H9 (cell line): ENCODE measurements at regions not wholly inside any gene's neighbourhood (a gene's known extent, or its start where the extent isn't known, plus 50 kb on each side); places are given as distances from the start of the nearest gene placed in this dataset.

ENCODE experiments used
- DNase-seq: peaks from one replicate; pipeline ENCODE4 v3.0.0-alpha.2; 2017
- H2AFZ ChIP-seq: one replicate; pipeline ENCODE4 v1.6.1; 2013; ENCODE audit warnings: mild to moderate bottlenecking, low read length, control low read depth, moderate library complexity
- H2AK5ac ChIP-seq: 2 replicates; pipeline ENCODE4 v1.6.1; 2013; ENCODE audit warnings: low read length, control low read depth, mixed read lengths; ENCODE audit not compliant: insufficient read length
- H2BK120ac ChIP-seq: one replicate; pipeline ENCODE4 v1.6.1; 2013; ENCODE audit warnings: low read depth, mild to moderate bottlenecking, low read length, control low read depth, inconsistent platforms; ENCODE audit not compliant: poor library complexity, severe bottlenecking
- H2BK12ac ChIP-seq: 2 replicates; pipeline ENCODE4 v1.6.1; 2013; ENCODE audit warnings: low read length, control low read depth, mixed read lengths, low read depth; ENCODE audit not compliant: insufficient read length
- H2BK15ac ChIP-seq: 2 replicates; pipeline ENCODE4 v1.6.1; 2013; ENCODE audit warnings: low read depth, low read length, control low read depth
- H2BK20ac ChIP-seq: one replicate; pipeline ENCODE4 v1.6.1; 2013; ENCODE audit warnings: low read depth, mild to moderate bottlenecking, low read length, control low read depth, inconsistent platforms; ENCODE audit not compliant: poor library complexity, severe bottlenecking
- H2BK5ac ChIP-seq: 2 replicates; pipeline ENCODE4 v1.6.1; 2013; ENCODE audit warnings: low read length, control low read depth, mixed read lengths; ENCODE audit not compliant: insufficient read length
- H3K14ac ChIP-seq: 2 replicates; pipeline ENCODE4 v1.6.1; 2013; ENCODE audit warnings: low read length, control low read depth; ENCODE audit not compliant: insufficient read depth
- H3K18ac ChIP-seq: 2 replicates; pipeline ENCODE4 v1.6.1; 2013; ENCODE audit warnings: low read depth, mild to moderate bottlenecking, mixed read lengths, low read length, control low read depth; ENCODE audit not compliant: insufficient read length
- H3K23ac ChIP-seq: 2 replicates; pipeline ENCODE4 v1.6.1; 2013; ENCODE audit warnings: low read length, control low read depth, mixed read lengths, low read depth; ENCODE audit not compliant: insufficient read length
- H3K23me2 ChIP-seq: 2 replicates; pipeline ENCODE4 v1.6.1; 2013; ENCODE audit warnings: low read depth, mild to moderate bottlenecking, mixed read lengths, low read length, control low read depth; ENCODE audit not compliant: insufficient read length, poor library complexity, severe bottlenecking
- H3K27ac ChIP-seq: 2 replicates; pipeline ENCODE4 v1.5.1; 2013; ENCODE audit warnings: low read length, control low read depth, mixed read lengths, low read depth; ENCODE audit not compliant: insufficient read length
- H3K27me3 ChIP-seq: 2 replicates; pipeline ENCODE4 v1.6.1; 2013; ENCODE audit warnings: low read length, control low read depth, inconsistent platforms; ENCODE audit not compliant: insufficient read depth
- H3K4ac ChIP-seq: 2 replicates; pipeline ENCODE4 v1.6.1; 2013; ENCODE audit warnings: low read depth, mild to moderate bottlenecking, control low read depth, inconsistent platforms, low read length, moderate library complexity
- H3K4me1 ChIP-seq: 2 replicates; pipeline ENCODE4 v1.6.1; 2013; ENCODE audit warnings: low read length, control low read depth, inconsistent platforms; ENCODE audit not compliant: insufficient read depth
- H3K4me2 ChIP-seq: 2 replicates; pipeline ENCODE4 v1.6.1; 2013; ENCODE audit warnings: low read length, control low read depth, mixed read lengths; ENCODE audit not compliant: insufficient read length, insufficient read depth
- H3K56ac ChIP-seq: 2 replicates; pipeline ENCODE4 v1.6.1; 2013; ENCODE audit warnings: low read depth, mild to moderate bottlenecking, mixed read lengths, low read length, control low read depth; ENCODE audit not compliant: insufficient read length
- H3K79me1 ChIP-seq: 2 replicates; pipeline ENCODE4 v1.6.1; 2013; ENCODE audit warnings: low read depth, mild to moderate bottlenecking, moderate library complexity, low read length, control low read depth, inconsistent platforms; ENCODE audit not compliant: insufficient read depth, poor library complexity, severe bottlenecking
- H3K79me2 ChIP-seq: 2 replicates; pipeline ENCODE4 v1.6.1; 2013; ENCODE audit warnings: low read length, control low read depth, inconsistent platforms; ENCODE audit not compliant: insufficient read depth
- H3K9ac ChIP-seq: 2 replicates; pipeline ENCODE4 v1.6.1; 2013; ENCODE audit warnings: low read length, control low read depth, mixed read lengths; ENCODE audit not compliant: insufficient read length; ENCODE audit errors: extremely low read depth
- H3K9me3 ChIP-seq: one replicate; pipeline ENCODE4 v1.6.1; 2013; ENCODE audit warnings: low read depth, low read length, inconsistent platforms; ENCODE audit not compliant: control insufficient read depth
- H3T11ph ChIP-seq: one replicate; pipeline ENCODE4 v1.6.1; 2013; ENCODE audit warnings: mild to moderate bottlenecking, low read length, control low read depth, inconsistent platforms
- H4K20me1 ChIP-seq: one replicate; pipeline ENCODE4 v1.6.1; 2013; ENCODE audit not compliant: control insufficient read depth, insufficient read length, insufficient read depth
- H4K5ac ChIP-seq: 2 replicates; pipeline ENCODE4 v1.6.1; 2013; ENCODE audit warnings: low read depth, mild to moderate bottlenecking, mixed read lengths, low read length, control low read depth; ENCODE audit not compliant: insufficient read length
- H4K8ac ChIP-seq: replicated peaks from 2 replicates; pipeline ENCODE4 v1.6.1; 2013; ENCODE audit warnings: low read length, control low read depth, mixed read lengths, low read depth; ENCODE audit not compliant: insufficient read length
- H4K91ac ChIP-seq: 2 replicates; pipeline ENCODE4 v1.6.1; 2013; ENCODE audit warnings: low read depth, mild to moderate bottlenecking, moderate library complexity, mixed read lengths, low read length, control low read depth; ENCODE audit not compliant: insufficient read length
- H3K27ac Mint-ChIP-seq, 3 experiments: 2 replicates in 2 of 3; 3 replicates in 1 of 3; pipeline ENCODE4 v1.8.0; 2020 to 2021; ENCODE audit warnings: mixed read lengths in 3 of 3, mild to moderate bottlenecking in 1 of 3, moderate library complexity in 1 of 3
- H3K27me3 Mint-ChIP-seq: 2 replicates; pipeline ENCODE4 v1.8.0; 2021; ENCODE audit warnings: low read depth, mild to moderate bottlenecking, moderate library complexity, mixed read lengths
- H3K36me3 Mint-ChIP-seq, 3 experiments: 2 replicates in 2 of 3; 3 replicates in 1 of 3; pipeline ENCODE4 v1.8.0; 2020 to 2021; ENCODE audit warnings: low read depth in 3 of 3, mixed read lengths in 3 of 3; ENCODE audit not compliant: insufficient read depth in 1 of 3
- H3K4me1 Mint-ChIP-seq, 2 experiments: 2 replicates each; pipeline ENCODE4 v1.8.0; 2020; ENCODE audit warnings: mixed read lengths in 2 of 2
- H3K4me3 Mint-ChIP-seq, 2 experiments: 2 replicates in 1 of 2; 3 replicates in 1 of 2; pipeline ENCODE4 v1.8.0; 2020 to 2021; ENCODE audit warnings: mild to moderate bottlenecking in 2 of 2, mixed read lengths in 2 of 2, moderate library complexity in 1 of 2
- H3K9me3 Mint-ChIP-seq, 2 experiments: 2 replicates in 1 of 2; 3 replicates in 1 of 2; pipeline ENCODE4 v1.8.0; 2020; ENCODE audit warnings: mild to moderate bottlenecking in 2 of 2, mixed read lengths in 2 of 2, moderate library complexity in 1 of 2
- CTCF ChIP-seq: fragments of 200-600 bp; sonication (generic); conservative IDR thresholded peaks from 3 replicates; pipeline ENCODE4 v1.8.0; 2021; ENCODE audit warnings: antibody characterized with exemption, mild to moderate bottlenecking
- WGBS: extraction: QIAGEN DNeasy Blood & Tissue Kit; methylation state at CpG from one replicate; pipeline ENCODE4 v1.1.7; 2013; ENCODE audit warnings: missing lambda C conversion rate, low lambda C conversion rate, mixed read lengths; ENCODE audit not compliant: insufficient read length; ENCODE audit errors: extremely low coverage; 5-methylcytosine and 5-hydroxymethylcytosine counted together

- no peak overlapping the region for H3K4ac ChIP-seq
- H3K27ac Mint-ChIP-seq, result no peak overlapping the region
- H3K79me2 ChIP-seq, result no peaks in the 10 kb centered on the region
- no peak overlapping the region for H2BK20ac ChIP-seq
- H3K27me3 ChIP-seq, result no peaks in the 10 kb centered on the region
- H3K23me2 ChIP-seq, result no peaks in the 10 kb centered on the region
- no peak overlapping the region for H2BK120ac ChIP-seq
- no peak overlapping the region for H3K14ac ChIP-seq
- H4K91ac ChIP-seq, result no peak overlapping the region
- no peak overlapping the region for H3K9ac ChIP-seq
- peaks cover 0 to 3% of the 10 kb centered on the region in 2 experiments; a peak in 2 of 5 replicates for H3K9me3 Mint-ChIP-seq
- no peaks in the 10 kb centered on the region for H3K27me3 Mint-ChIP-seq
- H2AFZ ChIP-seq, result no peak overlapping the region
- no peaks in the 10 kb centered on the region for H3K79me1 ChIP-seq
- no peaks in the 10 kb centered on the region for H4K20me1 ChIP-seq
- no peak overlapping the region for H3K23ac ChIP-seq
- peaks cover 9% of the 10 kb centered on the region; the same call in 1 of the 2 replicates for H3K4me1 ChIP-seq
- H2BK12ac ChIP-seq, result no peak overlapping the region
- H3T11ph ChIP-seq, result no peak overlapping the region
- H3K18ac ChIP-seq, result no peak overlapping the region
- DNase-seq, result no peak
- no peak overlapping the region for H2BK15ac ChIP-seq
- no peak overlapping the region for H3K4me2 ChIP-seq
- no peaks in the 10 kb centered on the region for H3K9me3 ChIP-seq
- no peak overlapping the region for H2AK5ac ChIP-seq
- peaks cover 21 to 22% of the 10 kb centered on the region in 2 experiments for H3K4me1 Mint-ChIP-seq
- no peak overlapping the region for H3K56ac ChIP-seq
- no peaks in the 10 kb centered on the region for H3K36me3 Mint-ChIP-seq
- H2BK5ac ChIP-seq, result no peak overlapping the region
- TF ChIP-seq CTCF, result no peak
- H3K4me3 Mint-ChIP-seq, result no peak overlapping the region
- H4K5ac ChIP-seq, result no peak overlapping the region
- no CpG with 5 or more reads among the region's 1 CpG for WGBS
- H4K8ac ChIP-seq, result no peak overlapping the region
- H3K27ac ChIP-seq, result no peak overlapping the region
These were observed 281.7 kb downstream of the DUSP6 start for GRCh38 chr12:89070603-89071002.
